Activated CD8-positive, alpha-beta memory T cell treated with anti-CD3 and anti-CD28 coated beads for 1 hour (primary cell): ENCODE measurements at regions not wholly inside any gene's neighbourhood (a gene's known extent, or its start where the extent isn't known, plus 50 kb on each side); places are given as distances from the start of the nearest gene placed in this dataset.
A peak's percentile ranks its signal among the peaks of the same experiment; 100 is the strongest.

Source experiments
- DNase-seq, 2 donors: peaks; one replicate each; pipeline ENCODE4 v3.0.0-alpha.2; 2020; ENCODE audit warnings: low read depth in 1 of 2; ENCODE audit errors: extremely low read depth in 1 of 2

DNA sequence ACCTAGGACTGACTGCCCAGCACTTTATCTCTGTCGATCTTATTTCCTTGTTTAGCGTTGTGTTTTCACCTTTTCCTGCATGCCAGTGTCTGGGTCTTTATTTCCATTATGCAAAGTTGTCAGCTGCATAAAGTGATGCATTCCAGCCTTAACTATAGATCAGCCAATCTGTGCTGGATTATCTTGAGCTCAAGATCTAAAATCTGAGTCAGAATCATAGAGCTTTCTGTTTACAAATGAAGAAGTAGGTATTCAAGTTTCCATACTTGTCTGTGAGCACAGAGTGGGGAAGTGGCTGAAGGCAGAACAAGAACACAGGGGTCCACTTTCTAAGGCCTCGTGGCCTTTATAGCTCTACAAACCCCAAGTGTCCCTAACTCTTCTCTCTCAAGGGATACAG is 82.4 kb upstream of the PLCL2 start:
- no peak for DNase-seq

GRCh38 chr3:16803019-16803418 is 81.7 kb upstream of the PLCL2 start:
- DNase-seq: no peak

- DNase-seq: no peak
Observed at GRCh38 chr3:16807391-16807790, 77.4 kb upstream of the PLCL2 start.

DNA sequence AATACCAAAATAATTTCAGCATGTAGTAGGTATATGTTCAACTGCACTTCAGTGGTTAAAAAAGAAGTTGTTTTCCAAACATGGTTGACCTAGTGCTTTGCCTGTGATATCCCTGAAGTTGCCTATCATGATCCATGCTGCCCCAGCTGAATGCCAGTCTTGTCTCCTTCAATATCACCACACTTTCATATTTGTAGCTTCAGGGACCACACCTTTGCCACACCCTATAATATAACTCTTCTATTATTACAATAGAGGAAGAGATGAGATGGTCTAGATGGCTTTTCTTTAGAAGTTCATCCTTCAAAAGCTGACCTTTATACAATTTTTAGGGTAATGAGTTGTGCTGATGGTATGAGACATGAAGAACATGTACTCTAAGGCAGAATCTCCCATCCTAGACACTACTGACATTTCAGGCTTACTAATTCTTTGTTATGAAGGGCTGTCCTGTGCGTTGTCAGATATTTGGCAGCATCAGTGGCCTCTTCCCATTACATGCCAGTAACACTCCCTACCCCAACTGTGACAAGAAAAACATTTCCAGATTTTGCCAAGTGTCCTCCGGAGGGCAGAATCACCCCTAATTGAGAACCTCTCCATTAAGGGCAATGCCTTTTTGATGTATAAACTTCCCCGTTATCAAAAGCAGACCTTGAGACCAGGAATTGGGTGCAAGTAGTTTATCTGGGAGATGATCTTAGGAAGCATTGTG is 76.2 kb upstream of the PLCL2 start:
- DNase-seq: no peak

- no peak for DNase-seq
Observed at GRCh38 chr3:16809482-16809881, 75.3 kb upstream of the PLCL2 start.

- no peak for DNase-seq
Observed at GRCh38 chr3:16809993-16810392, 74.8 kb upstream of the PLCL2 start.

GRCh38 chr3:16810593-16811367 is 74.0 kb upstream of the PLCL2 start:
- DNase-seq: no peak

GRCh38 chr3:16811950-16812349 is 72.8 kb upstream of the PLCL2 start:
- no peak for DNase-seq

- no peak for DNase-seq
Observed at GRCh38 chr3:16813336-16813735, 71.4 kb upstream of the PLCL2 start.

- no peak for DNase-seq
Observed at GRCh38 chr3:16816048-16816780, 68.5 kb upstream of the PLCL2 start.

DNA sequence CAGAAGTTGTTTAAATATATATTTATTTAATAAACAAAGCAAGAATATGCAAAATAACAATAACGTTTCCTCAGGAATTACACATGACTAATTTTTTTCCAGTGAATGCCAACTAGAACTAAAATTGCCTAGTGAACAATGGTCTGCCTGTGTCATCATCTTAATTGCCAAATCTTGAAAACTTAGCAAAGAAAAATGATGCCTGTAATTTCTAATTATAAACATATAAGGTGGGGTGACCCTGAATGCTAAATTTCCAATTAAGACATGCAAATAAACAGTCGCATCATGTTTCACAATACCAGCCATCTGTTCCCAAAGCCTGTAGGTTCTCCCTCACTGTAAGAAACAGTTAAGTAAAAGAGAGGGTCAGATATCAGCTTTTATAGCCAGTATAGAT is 67.6 kb upstream of the PLCL2 start:
- DNase-seq: no peak

DNA sequence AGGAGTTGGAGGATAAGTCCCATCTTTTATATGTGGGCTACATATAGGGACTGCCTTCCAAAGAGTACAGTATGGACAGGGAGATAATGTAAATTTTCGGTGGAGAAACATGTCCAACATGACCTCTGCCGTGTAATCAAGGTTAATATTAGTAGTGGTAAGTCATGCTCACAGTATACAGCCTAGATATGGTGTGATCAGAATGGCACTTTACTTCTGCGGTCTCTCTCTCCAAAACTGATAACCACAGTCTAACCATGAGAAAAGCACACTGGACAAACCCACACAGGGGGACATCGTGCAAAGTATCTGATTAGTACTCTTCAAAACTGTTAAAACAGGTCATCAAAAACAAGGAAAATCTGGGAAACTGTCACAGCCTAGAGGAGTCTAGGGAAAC is 66.6 kb upstream of the PLCL2 start:
- no peak for DNase-seq

DNA sequence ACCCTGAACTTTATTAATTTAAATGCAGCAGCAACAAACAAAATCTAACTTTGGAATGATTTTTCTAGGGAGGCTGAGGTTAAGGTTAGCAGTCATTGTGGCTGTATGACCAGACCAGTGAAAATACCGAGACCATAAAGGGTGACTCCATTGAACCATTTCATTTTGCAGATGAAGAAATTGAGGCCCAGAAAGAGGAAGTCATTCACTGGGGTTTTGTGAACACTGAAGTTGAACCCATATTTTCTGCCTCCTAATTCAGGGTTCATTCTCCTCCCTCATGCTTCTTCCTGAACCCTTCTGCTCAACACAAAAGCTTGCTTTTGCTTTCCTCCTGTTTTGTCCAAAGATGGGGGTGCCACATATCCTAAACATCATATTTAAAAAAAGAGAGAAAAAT is 65.8 kb upstream of the PLCL2 start:
- DNase-seq: no peak

DNA sequence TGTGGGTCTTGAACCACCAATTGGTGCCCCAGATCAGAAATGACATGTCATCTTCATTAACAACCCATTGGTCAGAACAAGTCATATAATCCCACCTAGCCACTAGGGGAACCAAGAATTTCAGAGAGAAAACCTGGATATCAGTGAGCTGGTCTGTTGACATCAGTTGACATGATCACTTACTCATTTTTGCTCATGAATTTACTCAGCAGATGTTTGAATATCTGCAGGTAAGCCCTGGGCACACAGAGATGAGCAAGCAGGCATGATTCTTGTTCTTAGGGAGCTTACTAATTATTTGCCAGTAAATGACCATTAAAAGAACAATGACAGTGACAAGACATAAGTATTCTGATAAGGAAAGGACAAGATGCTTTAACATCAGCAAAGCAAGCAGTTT is 64.3 kb upstream of the PLCL2 start:
- DNase-seq: no peak

GRCh38 chr3:16821053-16821452 is 63.7 kb upstream of the PLCL2 start:
- DNase-seq: no peak

- DNase-seq: no peak
Observed at GRCh38 chr3:16824081-16824696, 60.6 kb upstream of the PLCL2 start.

DNA sequence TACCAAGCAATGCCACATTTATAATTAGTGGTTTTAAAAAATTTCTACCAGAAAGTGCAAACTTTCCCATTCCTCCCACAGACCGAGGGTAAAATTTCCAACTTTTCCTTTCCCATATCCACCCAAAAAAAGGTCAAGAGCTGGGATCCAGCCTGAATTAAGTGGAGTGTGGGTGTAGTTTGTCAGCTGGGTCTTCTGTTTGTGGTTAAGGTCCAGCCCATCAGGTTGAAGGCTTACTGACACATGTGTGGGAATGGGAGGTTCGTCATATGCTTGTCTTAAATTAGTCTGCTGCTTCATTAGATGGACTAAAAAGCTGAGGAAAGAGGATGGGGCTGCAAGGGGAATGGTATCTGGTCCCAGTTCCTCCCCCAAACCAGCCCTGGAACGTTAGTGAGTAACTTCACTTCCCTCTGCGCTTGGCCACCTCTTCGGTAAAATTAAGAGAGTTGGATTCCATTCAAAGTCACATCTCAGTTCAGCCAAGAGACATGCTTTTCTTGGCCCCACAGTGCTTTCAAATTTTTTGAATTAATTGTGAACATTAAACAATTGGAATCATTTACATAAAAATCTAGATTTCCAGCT is 59.0 kb upstream of the PLCL2 start:
- no peak for DNase-seq

GRCh38 chr3:16828815-16829214 is 55.9 kb upstream of the PLCL2 start:
- peak; percentile 13 to 14 for DNase-seq

- DNase-seq: no peak
Observed at GRCh38 chr3:16831846-16832245, 52.9 kb upstream of the PLCL2 start.

DNA sequence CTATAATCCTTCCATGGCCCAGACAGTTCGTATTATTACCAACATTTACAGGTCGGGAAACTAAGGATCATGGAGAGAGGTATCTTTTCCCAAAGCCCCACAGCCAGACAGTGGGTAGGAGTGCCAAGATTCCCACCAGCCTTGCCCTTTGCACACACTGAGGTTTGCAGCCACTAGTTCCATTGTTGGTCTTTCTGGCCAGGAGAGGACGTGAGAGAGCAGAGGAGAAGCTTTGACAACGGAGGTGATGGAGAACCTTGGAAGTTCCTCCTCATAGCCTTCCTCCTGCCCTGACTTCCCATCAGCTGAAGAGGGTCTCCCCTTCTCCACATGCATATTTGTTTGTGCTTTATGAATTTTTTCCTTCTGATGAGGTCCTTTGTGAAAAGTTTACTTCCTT is 50.5 kb upstream of the PLCL2 start:
- DNase-seq: no peak

DNA sequence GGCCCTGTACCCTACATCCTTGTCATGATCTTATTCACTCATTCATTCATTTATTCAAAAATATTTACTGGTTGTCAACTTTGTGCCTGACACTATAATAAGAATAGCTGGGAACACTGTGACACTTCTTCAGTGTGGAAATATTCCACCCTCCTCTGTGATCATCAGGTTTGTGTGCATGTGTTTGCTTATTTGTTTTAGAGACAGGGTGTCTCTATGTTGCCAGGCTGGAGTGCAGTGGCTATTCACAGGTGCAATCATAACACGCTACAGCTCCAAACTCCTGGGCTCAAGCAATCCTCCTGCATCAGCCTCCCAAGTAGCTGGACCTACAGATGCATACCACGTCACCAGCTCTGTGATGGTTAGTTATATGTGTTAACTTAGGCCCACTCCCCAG is 50.0 kb upstream of the PLCL2 start:
- DNase-seq: no peak
